ENCODE measurements at regions not wholly inside any gene's neighbourhood (a gene's known extent, or its start where the extent isn't known, plus 50 kb on each side); places are given as distances from the start of the nearest gene placed in this dataset.

- Histone ChIP-seq H3K36me3 (no peaks in the 10 kb centered on the region), H3K4me1 (no peaks in the 10 kb centered on the region), H3K4me3 (no peak overlapping the region), H3K9me3 (no peaks in the 10 kb centered on the region), H3K27ac (no peak overlapping the region), H3K27me3 (no peaks in the 10 kb centered on the region)
- TF ChIP-seq POLR2A (IDR thresholded peaks at IDR 0.05) (no peak), POLR2AphosphoS5 (IDR thresholded peaks at IDR 0.05) (no peak), CTCF (IDR thresholded peaks at IDR 0.05) (no peak)
- DNase-seq (ENCODE audit: low spot score in 2 of 2), result no peak
- intact Hi-C loops (cut with DNase I; ENCODE audit: low total_unique reads), result no loop called here
These were observed 411.6 kb upstream of the SLC14A2 start for GRCh38 chr18:45203677-45204076.

- H3K36me3 ChIP-seq, result no peaks in the 10 kb centered on the region
- no peak overlapping the region for H3K4me3 ChIP-seq
- TF ChIP-seq CTCF (IDR thresholded peaks at IDR 0.05) (no peak), POLR2AphosphoS5 (IDR thresholded peaks at IDR 0.05) (no peak), POLR2A (IDR thresholded peaks at IDR 0.05) (no peak)
- H3K27me3 ChIP-seq, result no peaks in the 10 kb centered on the region
- H3K9me3 ChIP-seq, result no peaks in the 10 kb centered on the region
- DNase-seq (ENCODE audit: low spot score in 2 of 2), result no peak
- no peak overlapping the region for H3K27ac ChIP-seq
- intact Hi-C loops (cut with DNase I; ENCODE audit: low total_unique reads), result no loop called here
- H3K4me1 ChIP-seq, result no peaks in the 10 kb centered on the region
These were observed 407.9 kb upstream of the SLC14A2 start for GRCh38 chr18:45207328-45207727.

GRCh38 chr18:45208164-45208563 lies 407.1 kb upstream of the SLC14A2 start:
- DNase-seq (ENCODE audit: low spot score in 2 of 2), result no peak
- Histone ChIP-seq H3K36me3 (no peaks in the 10 kb centered on the region), H3K4me3 (no peak overlapping the region), H3K9me3 (no peaks in the 10 kb centered on the region), H3K27me3 (no peaks in the 10 kb centered on the region), H3K4me1 (no peaks in the 10 kb centered on the region), H3K27ac (no peak overlapping the region)
- intact Hi-C loops (cut with DNase I; ENCODE audit: low total_unique reads), result no loop called here
- no peak for TF ChIP-seq POLR2AphosphoS5 (IDR thresholded peaks at IDR 0.05)
- TF ChIP-seq POLR2A (IDR thresholded peaks at IDR 0.05), result no peak
- TF ChIP-seq CTCF (IDR thresholded peaks at IDR 0.05), result no peak

GRCh38 chr18:45212181-45213039 lies 402.9 kb upstream of the SLC14A2 start:
- intact Hi-C loops (cut with DNase I; ENCODE audit: low total_unique reads), result no loop called here
- peak; percentile 65 to 72 for DNase-seq (ENCODE audit: low spot score in 2 of 2)
- H3K36me3 ChIP-seq, result no peaks in the 10 kb centered on the region
- H3K9me3 ChIP-seq, result no peaks in the 10 kb centered on the region
- no peaks in the 10 kb centered on the region for H3K4me1 ChIP-seq
- no peak overlapping the region for H3K27ac ChIP-seq
- no peaks in the 10 kb centered on the region for H3K27me3 ChIP-seq
- H3K4me3 ChIP-seq, result no peak overlapping the region
- TF ChIP-seq POLR2AphosphoS5 (IDR thresholded peaks at IDR 0.05) (no peak), CTCF (IDR thresholded peaks at IDR 0.05) (peak; percentile 57 to 90 (median 85))

GRCh38 chr18:45213040-45213333 lies 402.3 kb upstream of the SLC14A2 start:
- Histone ChIP-seq H3K27me3 (no peaks in the 10 kb centered on the region), H3K4me3 (no peak overlapping the region), H3K36me3 (no peaks in the 10 kb centered on the region), H3K27ac (no peak overlapping the region), H3K4me1 (no peaks in the 10 kb centered on the region), H3K9me3 (no peaks in the 10 kb centered on the region)
- DNase-seq (ENCODE audit: low spot score in 2 of 2), result no peak
- intact Hi-C loops (cut with DNase I; ENCODE audit: low total_unique reads), result no loop called here
- TF ChIP-seq POLR2A (IDR thresholded peaks at IDR 0.05) (no peak), CTCF (IDR thresholded peaks at IDR 0.05) (no peak), POLR2AphosphoS5 (IDR thresholded peaks at IDR 0.05) (no peak)

Measured in breast epithelium (tissue), 4 donors.